Panc1 (cell line): ENCODE measurements at regions not wholly inside any gene's neighbourhood (a gene's known extent, or its start where the extent isn't known, plus 50 kb on each side); places are given as distances from the start of the nearest gene placed in this dataset.

Experiments
- CTCF ChIP-seq: fragments of 450-650 bp; IDR thresholded peaks from 2 replicates; pipeline ENCODE4 v1.5.1; 2017; ENCODE audit warnings: mild to moderate bottlenecking
- TCF7L2 ChIP-seq: IDR thresholded peaks from 2 replicates; pipeline ENCODE4 v1.6.1; 2011; ENCODE audit warnings: mild to moderate bottlenecking, low read depth, low read length, inconsistent platforms

- TF ChIP-seq CTCF = no peak
- TF ChIP-seq TCF7L2 = no peak
Measured at GRCh38 chr9:74117151-74117550, 380.0 kb upstream of the RORB start.
